Neural progenitor cell (in vitro differentiated cells): ENCODE measurements at regions not wholly inside any gene's neighbourhood (a gene's known extent, or its start where the extent isn't known, plus 50 kb on each side); places are given as distances from the start of the nearest gene placed in this dataset.

ENCODE experiments used
- DNase-seq: peaks from one replicate; pipeline ENCODE4 v3.0.0-alpha.2; 2016; ENCODE audit warnings: low spot score
- H2AFZ ChIP-seq: fragments of 200-600 bp; sonication (generic); replicated peaks from 2 replicates; pipeline ENCODE4 v1.6.1; 2016; ENCODE audit warnings: antibody characterized with exemption
- H3F3A ChIP-seq: fragments of 200-600 bp; sonication (generic); 2 replicates; pipeline ENCODE4 v1.6.1; 2016; ENCODE audit warnings: antibody characterized with exemption, low read depth
- H3K27ac ChIP-seq: fragments of 200-600 bp; sonication (generic); 2 replicates; pipeline ENCODE4 v1.5.1; 2016; ENCODE audit warnings: mild to moderate bottlenecking
- H3K27me3 ChIP-seq: fragments of 200-600 bp; sonication (generic); 2 replicates; pipeline ENCODE4 v1.6.1; 2016; ENCODE audit warnings: mild to moderate bottlenecking, moderate library complexity
- H3K36me3 ChIP-seq: fragments of 200-600 bp; sonication (generic); 2 replicates; pipeline ENCODE4 v1.5.1; 2016
- H3K4me1 ChIP-seq: fragments of 200-600 bp; sonication (generic); 2 replicates; pipeline ENCODE4 v1.6.1; 2016; ENCODE audit warnings: mixed run types
- H3K4me2 ChIP-seq: fragments of 200-600 bp; sonication (generic); 2 replicates; pipeline ENCODE4 v1.6.1; 2016
- H3K4me3 ChIP-seq: fragments of 200-600 bp; sonication (generic); 2 replicates; pipeline ENCODE4 v1.5.1; 2016
- H3K79me2 ChIP-seq: fragments of 200-600 bp; sonication (generic); 2 replicates; pipeline ENCODE4 v1.6.1; 2016; ENCODE audit warnings: low read depth
- H3K9ac ChIP-seq: fragments of 200-600 bp; sonication (generic); 2 replicates; pipeline ENCODE4 v1.6.1; 2016
- H3K9me3 ChIP-seq: fragments of 200-600 bp; sonication (generic); 2 replicates; pipeline ENCODE4 v1.5.1; 2016; ENCODE audit warnings: low read depth
- H4K20me1 ChIP-seq: fragments of 200-600 bp; sonication (generic); 2 replicates; pipeline ENCODE4 v1.6.1; 2016; ENCODE audit warnings: low read depth
- H3K27ac Mint-ChIP-seq: 3 replicates; pipeline ENCODE4 v1.8.0; 2021; ENCODE audit warnings: mixed read lengths
- H3K27me3 Mint-ChIP-seq: 2 replicates; pipeline ENCODE4 v1.8.0; 2022; ENCODE audit warnings: low read depth, mild to moderate bottlenecking, inconsistent platforms, moderate library complexity, mixed read lengths; ENCODE audit not compliant: insufficient read depth
- H3K36me3 Mint-ChIP-seq: 3 replicates; pipeline ENCODE4 v1.8.0; 2021; ENCODE audit warnings: mixed read lengths
- H3K4me1 Mint-ChIP-seq: 3 replicates; pipeline ENCODE4 v1.8.0; 2021; ENCODE audit warnings: mixed read lengths
- H3K4me3 Mint-ChIP-seq: 3 replicates; pipeline ENCODE4 v1.8.0; 2021; ENCODE audit warnings: mild to moderate bottlenecking, moderate library complexity, mixed read lengths
- H3K9me3 Mint-ChIP-seq: 3 replicates; pipeline ENCODE4 v1.8.0; 2020; ENCODE audit warnings: mixed read lengths
- CTCF ChIP-seq: fragments of 200-600 bp; sonication (generic); IDR thresholded peaks from 2 replicates; pipeline ENCODE4 v1.5.1; 2017; ENCODE audit warnings: antibody characterized with exemption, mild to moderate bottlenecking
- EZH2 ChIP-seq: fragments of 200-600 bp; sonication (generic); IDR thresholded peaks from 2 replicates; pipeline ENCODE4 v1.6.1; 2017; ENCODE audit warnings: antibody characterized with exemption, mild to moderate bottlenecking, moderate library complexity
- EZH2phosphoT487 ChIP-seq: fragments of 200-600 bp; sonication (generic); IDR thresholded peaks from 2 replicates; pipeline ENCODE4 v1.6.1; 2017; ENCODE audit warnings: antibody characterized with exemption

- H3K36me3 ChIP-seq: no peaks in the 10 kb centered on the region
- H3K4me1 Mint-ChIP-seq: peaks cover 6% of the 10 kb centered on the region
- no peak overlapping the region for H2AFZ ChIP-seq
- DNase-seq: no peak
- H3K4me1 ChIP-seq: peaks cover 11% of the 10 kb centered on the region
- H3K27me3 ChIP-seq: no peaks in the 10 kb centered on the region
- no peaks in the 10 kb centered on the region for H3K9me3 Mint-ChIP-seq
- no peak overlapping the region for H3K4me2 ChIP-seq
- TF ChIP-seq EZH2phosphoT487: no peak
- no peak for TF ChIP-seq EZH2
- no peak for TF ChIP-seq CTCF
- no peak overlapping the region for H3K27ac Mint-ChIP-seq
- no peak overlapping the region for H3K4me3 Mint-ChIP-seq
- no peaks in the 10 kb centered on the region for H3K27me3 Mint-ChIP-seq
- H3K9ac ChIP-seq: no peak overlapping the region
- no peaks in the 10 kb centered on the region for H3F3A ChIP-seq
- H4K20me1 ChIP-seq: no peaks in the 10 kb centered on the region
- no peaks in the 10 kb centered on the region for H3K79me2 ChIP-seq
- H3K36me3 Mint-ChIP-seq: no peaks in the 10 kb centered on the region
- no peak overlapping the region for H3K4me3 ChIP-seq
- no peaks in the 10 kb centered on the region for H3K9me3 ChIP-seq
- H3K27ac ChIP-seq: no peak overlapping the region
These were observed 1227.4 kb upstream of the PCDH20 start for GRCh38 chr13:62643007-62643483.

- Histone ChIP-seq H3K9me3 (no peaks in the 10 kb centered on the region), H3F3A (no peaks in the 10 kb centered on the region), H2AFZ (no peak overlapping the region), H3K36me3 (no peaks in the 10 kb centered on the region), H3K9ac (no peak overlapping the region), H3K27me3 (no peaks in the 10 kb centered on the region), H3K79me2 (no peaks in the 10 kb centered on the region), H3K4me2 (no peak overlapping the region), H3K4me3 (no peak overlapping the region), H3K4me1 (no peaks in the 10 kb centered on the region), H3K27ac (no peak overlapping the region), H4K20me1 (no peaks in the 10 kb centered on the region)
- DNase-seq: no peak
- Mint-ChIP-seq H3K36me3 (no peaks in the 10 kb centered on the region), H3K27me3 (no peaks in the 10 kb centered on the region), H3K4me3 (no peak overlapping the region), H3K9me3 (no peaks in the 10 kb centered on the region), H3K4me1 (no peaks in the 10 kb centered on the region), H3K27ac (no peak overlapping the region)
- no peak for TF ChIP-seq EZH2
- no peak for TF ChIP-seq CTCF
- TF ChIP-seq EZH2phosphoT487: no peak
These were observed 1219.5 kb upstream of the PCDH20 start for GRCh38 chr13:62635161-62635560.

- no peaks in the 10 kb centered on the region for H4K20me1 ChIP-seq
- H2AFZ ChIP-seq: no peak overlapping the region
- no peak overlapping the region for H3K9ac ChIP-seq
- H3K79me2 ChIP-seq: no peaks in the 10 kb centered on the region
- no peaks in the 10 kb centered on the region for H3K36me3 ChIP-seq
- H3K4me3 ChIP-seq: no peak overlapping the region
- Mint-ChIP-seq H3K36me3 (no peaks in the 10 kb centered on the region), H3K9me3 (no peaks in the 10 kb centered on the region), H3K27ac (no peak overlapping the region), H3K27me3 (no peaks in the 10 kb centered on the region), H3K4me1 (no peaks in the 10 kb centered on the region), H3K4me3 (no peak overlapping the region)
- no peaks in the 10 kb centered on the region for H3F3A ChIP-seq
- no peak for DNase-seq
- no peaks in the 10 kb centered on the region for H3K9me3 ChIP-seq
- H3K4me2 ChIP-seq: no peak overlapping the region
- H3K4me1 ChIP-seq: no peaks in the 10 kb centered on the region
- TF ChIP-seq EZH2: no peak
- TF ChIP-seq EZH2phosphoT487: no peak
- no peak for TF ChIP-seq CTCF
- H3K27ac ChIP-seq: no peak overlapping the region
- no peaks in the 10 kb centered on the region for H3K27me3 ChIP-seq
These were observed 1217.8 kb upstream of the PCDH20 start for GRCh38 chr13:62633448-62633847.

- Histone ChIP-seq H3K4me3 (no peak overlapping the region), H3K4me1 (no peaks in the 10 kb centered on the region), H4K20me1 (no peaks in the 10 kb centered on the region), H3K9ac (no peak overlapping the region), H3K4me2 (no peak overlapping the region), H3K79me2 (no peaks in the 10 kb centered on the region), H3K27ac (no peak overlapping the region), H3K36me3 (no peaks in the 10 kb centered on the region), H2AFZ (no peak overlapping the region), H3F3A (no peaks in the 10 kb centered on the region), H3K9me3 (no peaks in the 10 kb centered on the region), H3K27me3 (no peaks in the 10 kb centered on the region)
- DNase-seq: no peak
- Mint-ChIP-seq H3K27ac (no peak overlapping the region), H3K4me1 (no peaks in the 10 kb centered on the region), H3K27me3 (no peaks in the 10 kb centered on the region), H3K9me3 (no peaks in the 10 kb centered on the region), H3K36me3 (no peaks in the 10 kb centered on the region), H3K4me3 (no peak overlapping the region)
- TF ChIP-seq CTCF: no peak
- TF ChIP-seq EZH2: no peak
- no peak for TF ChIP-seq EZH2phosphoT487
These were observed 1216.0 kb upstream of the PCDH20 start for GRCh38 chr13:62631619-62632018.
